MM.1S (cell line): ENCODE measurements at regions not wholly inside any gene's neighbourhood (a gene's known extent, or its start where the extent isn't known, plus 50 kb on each side); places are given as distances from the start of the nearest gene placed in this dataset.

Experiments
- DNase-seq: peaks from one replicate; pipeline ENCODE4 v3.0.0-alpha.2; 2015
- H2AFZ ChIP-seq: fragments of 300-600 bp; sonication (generic); 2 replicates; pipeline ENCODE4 v1.6.0; 2016; ENCODE audit warnings: antibody characterized with exemption, low read length
- H3F3A ChIP-seq: fragments of 300-600 bp; sonication (generic); 2 replicates; pipeline ENCODE4 v1.6.1; 2016; ENCODE audit warnings: mild to moderate bottlenecking, antibody characterized with exemption, low read length, moderate library complexity, mixed read lengths; ENCODE audit not compliant: insufficient read depth
- H3K27ac ChIP-seq: fragments of 300-600 bp; sonication (generic); 2 replicates; pipeline ENCODE4 v1.5.1; 2016; ENCODE audit warnings: mild to moderate bottlenecking, low read length
- H3K27me3 ChIP-seq: fragments of 300-600 bp; sonication (generic); replicated peaks from 2 replicates; pipeline ENCODE4 v1.6.0; 2016; ENCODE audit warnings: low read length; ENCODE audit not compliant: insufficient read depth
- H3K36me3 ChIP-seq: fragments of 300-600 bp; sonication (generic); replicated peaks from 2 replicates; pipeline ENCODE4 v1.6.1; 2016; ENCODE audit warnings: mild to moderate bottlenecking, low read length, mixed read lengths; ENCODE audit not compliant: insufficient read depth
- H3K4me1 ChIP-seq: fragments of 300-600 bp; sonication (generic); 2 replicates; pipeline ENCODE4 v1.6.1; 2016; ENCODE audit warnings: low read length, mixed read lengths
- H3K4me2 ChIP-seq: fragments of 300-600 bp; sonication (generic); 2 replicates; pipeline ENCODE4 v1.6.0; 2016; ENCODE audit warnings: low read depth, low read length
- H3K4me3 ChIP-seq: fragments of 300-600 bp; sonication (generic); 2 replicates; pipeline ENCODE4 v1.5.1; 2016; ENCODE audit warnings: low read length, mixed read lengths
- H3K79me2 ChIP-seq: fragments of 300-600 bp; sonication (generic); 2 replicates; pipeline ENCODE4 v1.6.1; 2016; ENCODE audit warnings: mixed run types, low read length, mixed read lengths
- H3K9ac ChIP-seq: fragments of 300-600 bp; sonication (generic); 2 replicates; pipeline ENCODE4 v1.6.1; 2016; ENCODE audit warnings: low read length, mixed read lengths
- H3K9me2 ChIP-seq: fragments of 300-600 bp; sonication (generic); replicated peaks from 2 replicates; pipeline ENCODE4 v1.6.1; 2016; ENCODE audit warnings: mild to moderate bottlenecking, low read length, mixed read lengths; ENCODE audit not compliant: insufficient read depth
- H3K9me3 ChIP-seq: fragments of 300-600 bp; sonication (generic); replicated peaks from 2 replicates; pipeline ENCODE4 v1.6.1; 2016; ENCODE audit warnings: mild to moderate bottlenecking, low read length, mixed read lengths; ENCODE audit not compliant: insufficient read depth
- H4K20me1 ChIP-seq: fragments of 300-600 bp; sonication (generic); 2 replicates; pipeline ENCODE4 v1.6.1; 2016; ENCODE audit warnings: mild to moderate bottlenecking, low read length, moderate library complexity, mixed read lengths; ENCODE audit not compliant: insufficient read depth
- CTCF ChIP-seq: fragments of 300-600 bp; sonication (generic); IDR thresholded peaks from 2 replicates; pipeline ENCODE4 v1.5.1; 2016; ENCODE audit warnings: antibody characterized with exemption, low read length, mixed read lengths
- EZH2 ChIP-seq: fragments of 300-600 bp; sonication (generic); optimal IDR thresholded peaks from 2 replicates; pipeline ENCODE3; 2017; ENCODE audit warnings: low read depth, mild to moderate bottlenecking, antibody characterized with exemption, low read length, mixed read lengths
- EZH2phosphoT487 ChIP-seq: fragments of 300-600 bp; sonication (generic); IDR thresholded peaks from 2 replicates; pipeline ENCODE4 v1.6.1; 2018; ENCODE audit warnings: antibody characterized with exemption, low read length

GRCh38 chr21:31497914-31498313 lies 153.9 kb upstream of the TIAM1 start:
- Histone ChIP-seq H3K27me3 (no peaks in the 10 kb centered on the region), H3K27ac (no peak overlapping the region), H3K79me2 (peaks cover 78% of the 10 kb centered on the region), H3K9me3 (no peaks in the 10 kb centered on the region), H3K9me2 (no peaks in the 10 kb centered on the region), H3K4me2 (no peak overlapping the region), H2AFZ (no peak overlapping the region), H4K20me1 (no peaks in the 10 kb centered on the region), H3K9ac (no peak overlapping the region), H3K36me3 (no peaks in the 10 kb centered on the region), H3F3A (no peaks in the 10 kb centered on the region), H3K4me1 (no peaks in the 10 kb centered on the region), H3K4me3 (no peak overlapping the region)
- TF ChIP-seq EZH2phosphoT487, result no peak
- TF ChIP-seq CTCF, result no peak
- no peak for TF ChIP-seq EZH2
- no peak for DNase-seq

GRCh38 chr21:31493350-31493880 lies 149.4 kb upstream of the TIAM1 start:
- no peak overlapping the region for H3K4me3 ChIP-seq
- H3K79me2 ChIP-seq, result peaks cover 75% of the 10 kb centered on the region
- H4K20me1 ChIP-seq, result no peaks in the 10 kb centered on the region
- no peaks in the 10 kb centered on the region for H3K9me3 ChIP-seq
- TF ChIP-seq EZH2 (no peak), EZH2phosphoT487 (no peak), CTCF (no peak)
- no peak overlapping the region for H3K27ac ChIP-seq
- no peak for DNase-seq
- no peaks in the 10 kb centered on the region for H3F3A ChIP-seq
- no peak overlapping the region for H3K9ac ChIP-seq
- H3K9me2 ChIP-seq, result no peaks in the 10 kb centered on the region
- no peak overlapping the region for H2AFZ ChIP-seq
- H3K4me2 ChIP-seq, result no peak overlapping the region
- H3K27me3 ChIP-seq, result no peaks in the 10 kb centered on the region
- no peaks in the 10 kb centered on the region for H3K36me3 ChIP-seq
- peaks cover 3% of the 10 kb centered on the region; the same call in 1 of the 2 replicates for H3K4me1 ChIP-seq

- no peak overlapping the region for H3K27ac ChIP-seq
- H3K9me3 ChIP-seq, result no peaks in the 10 kb centered on the region
- no peak for DNase-seq
- no peaks in the 10 kb centered on the region for H3K27me3 ChIP-seq
- TF ChIP-seq EZH2, result no peak
- TF ChIP-seq EZH2phosphoT487, result no peak
- no peak for TF ChIP-seq CTCF
- H3K36me3 ChIP-seq, result no peaks in the 10 kb centered on the region
- H3K79me2 ChIP-seq, result peaks cover 72% of the 10 kb centered on the region
- no peak overlapping the region for H3K4me3 ChIP-seq
- peaks cover 3% of the 10 kb centered on the region; the same call in 1 of the 2 replicates for H3K4me1 ChIP-seq
- H3F3A ChIP-seq, result no peaks in the 10 kb centered on the region
- no peaks in the 10 kb centered on the region for H4K20me1 ChIP-seq
- H3K4me2 ChIP-seq, result no peak overlapping the region
- H2AFZ ChIP-seq, result no peak overlapping the region
- H3K9me2 ChIP-seq, result no peaks in the 10 kb centered on the region
- no peak overlapping the region for H3K9ac ChIP-seq
Measured at GRCh38 chr21:31491617-31492016, 147.6 kb upstream of the TIAM1 start.
